ENCODE measurements at regions not wholly inside any gene's neighbourhood (a gene's known extent, or its start where the extent isn't known, plus 50 kb on each side); places are given as distances from the start of the nearest gene placed in this dataset.

DNA sequence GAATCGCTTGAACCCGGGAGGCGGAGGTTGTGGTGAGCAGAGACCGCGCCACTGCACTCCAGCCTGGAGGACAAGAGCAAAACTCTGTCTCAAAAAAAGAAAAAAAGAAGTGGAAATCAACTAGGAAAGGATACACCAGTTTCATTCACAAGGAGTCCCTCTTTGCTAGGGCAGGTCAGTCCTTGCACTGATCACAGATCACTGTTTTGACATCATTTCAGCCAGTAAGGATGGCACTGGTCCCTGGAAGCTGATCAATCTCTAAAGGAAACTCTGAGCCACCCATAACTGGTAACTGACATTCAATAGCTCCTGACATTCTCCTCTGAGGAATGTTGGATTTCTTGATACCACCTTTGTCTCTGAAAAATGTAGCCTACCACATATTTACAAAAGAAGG is 243.1 kb upstream of the SLC35B3 start:
- Histone ChIP-seq H3K4me3 (no peak overlapping the region), H3K9me3 (ENCODE audit: low read depth) (no peaks in the 10 kb centered on the region), H3K36me3 (no peaks in the 10 kb centered on the region), H3K4me1 (ENCODE audit: low read depth) (no peaks in the 10 kb centered on the region), H3K27me3 (no peaks in the 10 kb centered on the region), H3K27ac (no peak overlapping the region)
- TF ChIP-seq, protein P1, sequence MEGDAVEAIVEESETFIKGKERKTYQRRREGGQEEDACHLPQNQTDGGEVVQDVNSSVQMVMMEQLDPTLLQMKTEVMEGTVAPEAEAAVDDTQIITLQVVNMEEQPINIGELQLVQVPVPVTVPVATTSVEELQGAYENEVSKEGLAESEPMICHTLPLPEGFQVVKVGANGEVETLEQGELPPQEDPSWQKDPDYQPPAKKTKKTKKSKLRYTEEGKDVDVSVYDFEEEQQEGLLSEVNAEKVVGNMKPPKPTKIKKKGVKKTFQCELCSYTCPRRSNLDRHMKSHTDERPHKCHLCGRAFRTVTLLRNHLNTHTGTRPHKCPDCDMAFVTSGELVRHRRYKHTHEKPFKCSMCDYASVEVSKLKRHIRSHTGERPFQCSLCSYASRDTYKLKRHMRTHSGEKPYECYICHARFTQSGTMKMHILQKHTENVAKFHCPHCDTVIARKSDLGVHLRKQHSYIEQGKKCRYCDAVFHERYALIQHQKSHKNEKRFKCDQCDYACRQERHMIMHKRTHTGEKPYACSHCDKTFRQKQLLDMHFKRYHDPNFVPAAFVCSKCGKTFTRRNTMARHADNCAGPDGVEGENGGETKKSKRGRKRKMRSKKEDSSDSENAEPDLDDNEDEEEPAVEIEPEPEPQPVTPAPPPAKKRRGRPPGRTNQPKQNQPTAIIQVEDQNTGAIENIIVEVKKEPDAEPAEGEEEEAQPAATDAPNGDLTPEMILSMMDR (IDR thresholded peaks at IDR 0.05; ENCODE audit: low read depth, low read length), result no peak
- DNase-seq (ENCODE audit: low read depth in 1 of 2, low spot score in 1 of 2), result no peak

DNA sequence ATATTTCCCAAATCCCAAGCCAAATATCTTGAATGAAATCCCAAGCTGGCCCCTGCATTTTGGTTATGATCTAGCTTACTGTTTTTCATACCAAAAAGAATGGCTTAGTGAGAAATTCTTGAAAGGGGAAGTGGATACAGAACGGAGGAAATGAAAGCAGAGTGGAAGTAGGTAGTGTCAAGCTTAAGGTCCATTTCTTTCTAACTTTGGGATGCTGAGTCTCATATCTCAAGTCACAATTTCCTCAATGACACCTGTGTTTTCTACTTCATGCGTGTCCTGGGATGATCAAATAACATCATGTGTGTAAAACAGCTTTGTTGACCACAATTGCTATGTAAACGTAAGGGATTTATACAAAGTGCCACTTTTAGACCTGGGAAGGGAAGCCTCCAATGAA is 238.8 kb upstream of the SLC35B3 start:
- TF ChIP-seq, protein P1 (IDR thresholded peaks at IDR 0.05; ENCODE audit: low read depth, low read length), result no peak
- Histone ChIP-seq H3K36me3 (no peaks in the 10 kb centered on the region), H3K27ac (no peak overlapping the region), H3K27me3 (no peaks in the 10 kb centered on the region), H3K4me3 (no peak overlapping the region), H3K9me3 (ENCODE audit: low read depth) (no peaks in the 10 kb centered on the region), H3K4me1 (ENCODE audit: low read depth) (no peaks in the 10 kb centered on the region)
- no peak for DNase-seq (ENCODE audit: low read depth in 1 of 2, low spot score in 1 of 2)

DNA sequence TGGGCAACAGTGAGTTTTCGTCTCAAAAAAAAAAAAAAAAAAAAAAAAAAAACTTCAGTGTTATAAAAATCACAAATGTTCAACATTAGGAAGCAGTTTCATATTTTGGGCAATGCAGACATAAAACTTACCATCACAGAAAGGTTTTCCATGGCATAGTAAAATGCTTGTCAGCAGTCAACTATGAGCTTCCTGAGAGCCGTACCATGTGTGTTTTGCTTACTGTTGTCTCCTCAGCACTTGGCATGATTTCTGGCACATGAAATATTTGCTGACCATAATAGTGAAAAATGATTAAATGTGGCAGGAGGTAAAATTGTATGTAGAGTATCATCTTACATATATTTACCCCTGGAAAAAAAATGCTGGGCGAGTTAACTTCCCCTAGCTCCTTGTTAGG is 237.5 kb upstream of the SLC35B3 start:
- Histone ChIP-seq H3K4me3 (no peak overlapping the region), H3K27ac (no peak overlapping the region), H3K4me1 (ENCODE audit: low read depth) (no peaks in the 10 kb centered on the region), H3K9me3 (ENCODE audit: low read depth) (no peaks in the 10 kb centered on the region), H3K36me3 (no peaks in the 10 kb centered on the region), H3K27me3 (no peaks in the 10 kb centered on the region)
- TF ChIP-seq, protein P1 (IDR thresholded peaks at IDR 0.05; ENCODE audit: low read depth, low read length), result no peak
- DNase-seq (ENCODE audit: low read depth in 1 of 2, low spot score in 1 of 2), result no peak

DNA sequence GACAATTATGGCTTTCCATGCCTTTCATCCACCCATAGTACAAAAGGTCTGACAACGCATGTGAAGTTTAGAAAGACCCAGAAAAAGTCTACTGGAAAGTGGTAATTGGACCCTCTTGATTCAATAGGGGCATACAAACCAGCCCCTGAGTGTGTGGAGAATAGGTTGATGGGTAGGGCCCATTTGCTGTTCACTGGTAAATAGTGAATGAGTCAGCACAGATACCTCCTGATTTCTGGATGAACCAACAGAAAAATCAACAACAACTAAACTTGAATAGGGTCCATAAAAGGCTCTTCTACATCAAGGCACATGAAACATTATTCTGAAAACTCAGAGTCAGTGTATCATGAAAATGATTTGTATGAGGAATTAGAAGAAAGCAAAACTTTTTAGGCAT is 235.4 kb upstream of the SLC35B3 start:
- Histone ChIP-seq H3K4me3 (no peak overlapping the region), H3K4me1 (ENCODE audit: low read depth) (no peaks in the 10 kb centered on the region), H3K27me3 (no peaks in the 10 kb centered on the region), H3K36me3 (no peaks in the 10 kb centered on the region), H3K9me3 (ENCODE audit: low read depth) (no peaks in the 10 kb centered on the region), H3K27ac (no peak overlapping the region)
- DNase-seq (ENCODE audit: low read depth in 1 of 2, low spot score in 1 of 2), result no peak
- TF ChIP-seq, protein P1 (IDR thresholded peaks at IDR 0.05; ENCODE audit: low read depth, low read length), result no peak

DNA sequence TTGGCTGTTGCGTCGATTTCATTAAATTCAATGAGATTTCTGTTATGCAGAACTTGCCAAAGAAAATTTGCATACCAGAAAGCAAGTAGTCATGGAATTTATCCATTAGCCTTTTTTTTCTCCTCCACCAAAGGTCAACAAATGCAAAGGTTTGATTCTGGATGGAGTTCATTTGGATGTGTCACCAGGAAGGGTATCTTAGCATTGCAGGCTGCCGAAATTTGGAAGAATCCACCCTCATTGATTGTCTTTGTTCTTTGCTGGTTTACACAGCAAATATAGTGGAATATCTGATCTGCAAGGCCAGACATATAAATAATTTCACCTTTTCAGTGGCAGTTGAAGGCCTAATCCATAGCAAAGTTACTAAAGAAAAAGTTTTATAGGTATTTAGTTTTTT is 229.4 kb upstream of the SLC35B3 start:
- no peaks in the 10 kb centered on the region for H3K9me3 ChIP-seq (ENCODE audit: low read depth)
- no peak overlapping the region for H3K27ac ChIP-seq
- H3K4me1 ChIP-seq (ENCODE audit: low read depth), result peaks cover 33% of the 10 kb centered on the region
- no peak for DNase-seq (ENCODE audit: low read depth in 1 of 2, low spot score in 1 of 2)
- H3K36me3 ChIP-seq, result no peaks in the 10 kb centered on the region
- H3K4me3 ChIP-seq, result no peak overlapping the region
- H3K27me3 ChIP-seq, result no peaks in the 10 kb centered on the region
- TF ChIP-seq, protein P1 (IDR thresholded peaks at IDR 0.05; ENCODE audit: low read depth, low read length), result no peak

DNA sequence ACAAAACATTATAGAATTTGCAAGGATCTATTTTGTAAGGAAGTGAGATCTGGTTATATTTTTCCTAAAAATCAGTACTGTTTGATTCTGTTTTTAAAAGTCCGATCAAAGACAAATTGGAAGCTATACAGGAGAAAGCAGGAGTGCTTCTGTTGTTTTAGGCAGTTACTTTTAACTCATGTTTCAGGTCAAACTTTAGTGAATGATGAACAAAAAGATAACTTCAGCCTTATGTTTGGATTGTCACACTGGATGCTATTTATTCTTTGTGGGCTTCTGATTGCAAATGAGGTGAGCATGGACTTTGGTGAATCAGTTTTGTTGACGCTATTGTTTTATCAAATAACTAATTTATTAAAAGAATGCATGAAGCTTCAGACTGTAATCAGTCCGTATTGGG is 228.7 kb upstream of the SLC35B3 start:
- no peak overlapping the region for H3K27ac ChIP-seq
- H3K9me3 ChIP-seq (ENCODE audit: low read depth), result no peaks in the 10 kb centered on the region
- H3K27me3 ChIP-seq, result no peaks in the 10 kb centered on the region
- peaks cover 34% of the 10 kb centered on the region for H3K4me1 ChIP-seq (ENCODE audit: low read depth)
- TF ChIP-seq, protein P1 (IDR thresholded peaks at IDR 0.05; ENCODE audit: low read depth, low read length), result no peak
- no peaks in the 10 kb centered on the region for H3K36me3 ChIP-seq
- H3K4me3 ChIP-seq, result no peak overlapping the region
- no peak for DNase-seq (ENCODE audit: low read depth in 1 of 2, low spot score in 1 of 2)
